Erythroblast (primary cell): ENCODE measurements at regions not wholly inside any gene's neighbourhood (a gene's known extent, or its start where the extent isn't known, plus 50 kb on each side); places are given as distances from the start of the nearest gene placed in this dataset.

Source experiments
- GATA1 ChIP-seq: IDR thresholded peaks from 2 replicates; pipeline ENCODE4 v1.6.1; 2011; ENCODE audit warnings: low read depth, mild to moderate bottlenecking, control low read depth, low read length, moderate library complexity
- POLR2A ChIP-seq: IDR thresholded peaks from 2 replicates; pipeline ENCODE4 v1.6.1; 2011; ENCODE audit warnings: mild to moderate bottlenecking, low read length

DNA sequence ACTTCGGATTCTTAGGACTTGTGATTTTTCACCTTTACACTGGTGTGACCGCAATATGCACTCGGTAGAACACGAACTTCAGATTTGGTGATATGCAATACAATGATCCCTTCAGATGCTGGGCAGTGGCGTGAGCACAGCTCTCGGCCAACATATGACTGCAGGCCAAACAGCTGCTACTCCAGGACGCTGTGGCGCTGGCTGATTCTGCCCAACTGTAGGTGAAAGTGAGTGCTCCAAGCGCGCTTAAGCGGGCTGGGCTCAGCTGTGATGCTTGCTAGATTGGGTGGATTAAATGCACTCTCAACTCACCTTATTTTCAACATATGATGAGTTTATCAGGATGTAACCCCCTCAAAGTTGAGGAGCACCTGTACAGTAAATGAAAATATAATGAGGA lies 137.6 kb upstream of the RET start:
- no peak for TF ChIP-seq POLR2A
- no peak for TF ChIP-seq GATA1
